Activated naive CD4-positive, alpha-beta T cell treated with anti-CD3 and anti-CD28 coated beads for 36 hours (primary cell): ENCODE measurements at regions not wholly inside any gene's neighbourhood (a gene's known extent, or its start where the extent isn't known, plus 50 kb on each side); places are given as distances from the start of the nearest gene placed in this dataset.

Source experiments
- CTCF ChIA-PET: fragments of 350-600 bp; sonication (Branson Sonifier 250); formaldehyde crosslinking; loops from one replicate; lab custom pipeline; 2021; ENCODE audit warnings: antibody characterized with exemption; lab: Charles Lee
- DNase-seq: peaks from one replicate; pipeline ENCODE4 v3.0.0-alpha.2; 2020
- H3K27ac Mint-ChIP-seq: one replicate; pipeline ENCODE4 v1.8.0; 2021; ENCODE audit warnings: mild to moderate bottlenecking, mixed read lengths
- H3K27me3 Mint-ChIP-seq: one replicate; pipeline ENCODE4 v1.8.0; 2021; ENCODE audit warnings: low read depth, mixed read lengths
- H3K36me3 Mint-ChIP-seq: one replicate; pipeline ENCODE4 v1.8.0; 2021; ENCODE audit warnings: low read depth, mixed read lengths
- H3K4me1 Mint-ChIP-seq: one replicate; pipeline ENCODE4 v1.8.0; 2021; ENCODE audit warnings: low read depth, mixed read lengths
- H3K4me3 Mint-ChIP-seq: one replicate; pipeline ENCODE4 v1.8.0; 2021; ENCODE audit warnings: mild to moderate bottlenecking, moderate library complexity, mixed read lengths
- H3K9me3 Mint-ChIP-seq: one replicate; pipeline ENCODE4 v1.8.0; 2021; ENCODE audit warnings: mixed read lengths
- intact Hi-C: fragments of 100-400 bp; cut with micrococcal nuclease; formaldehyde crosslinking; loops from one replicate; pipeline ENCODE4 v1.15.1; 2023

DNA sequence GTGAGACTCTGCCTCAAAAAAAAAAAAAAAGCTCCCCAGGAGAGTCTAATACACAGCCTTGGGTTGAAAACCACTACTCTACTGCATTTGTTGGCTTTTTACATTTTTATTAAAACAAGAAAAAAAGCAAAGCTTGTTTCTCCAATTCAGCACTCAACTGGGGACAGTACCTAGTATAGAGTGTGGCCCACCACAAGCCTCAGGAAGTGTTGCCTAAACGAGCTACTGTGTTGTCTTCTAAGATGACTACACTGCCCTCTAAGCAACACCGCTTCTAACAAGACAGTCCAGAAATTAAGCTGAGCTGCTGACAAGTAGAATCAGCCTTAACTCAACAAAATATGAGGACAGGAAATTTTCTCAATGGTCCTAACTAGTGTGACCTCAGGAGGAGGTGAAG, 522.2 kb downstream of the FGF9 start:
- CTCF ChIA-PET: interaction anchor here (0.6 kb wide), 1 partner anchor 508 kb away, joined by 4 read pairs; no protein-coding TSS in a partner anchor
- no peak for DNase-seq
- intact Hi-C loops: no loop called here

GRCh38 chr13:22194106-22194805, 523.4 kb downstream of the FGF9 start:
- H3K27me3 Mint-ChIP-seq: no peaks in the 10 kb centered on the region
- no peak for DNase-seq
- no peak overlapping the region for H3K4me3 Mint-ChIP-seq
- no peak overlapping the region for H3K27ac Mint-ChIP-seq
- no peaks in the 10 kb centered on the region for H3K36me3 Mint-ChIP-seq
- H3K9me3 Mint-ChIP-seq: no peaks in the 10 kb centered on the region
- CTCF ChIA-PET: no interaction called here
- intact Hi-C loops: no loop called here
- no peaks in the 10 kb centered on the region for H3K4me1 Mint-ChIP-seq

More for the DNA sequence above, 522.2 kb downstream of the FGF9 start:
- H3K27ac Mint-ChIP-seq: no peak overlapping the region
- H3K4me1 Mint-ChIP-seq: no peaks in the 10 kb centered on the region
- no peaks in the 10 kb centered on the region for H3K27me3 Mint-ChIP-seq
- H3K4me3 Mint-ChIP-seq: no peak overlapping the region
- no peaks in the 10 kb centered on the region for H3K36me3 Mint-ChIP-seq
- no peaks in the 10 kb centered on the region for H3K9me3 Mint-ChIP-seq

DNA sequence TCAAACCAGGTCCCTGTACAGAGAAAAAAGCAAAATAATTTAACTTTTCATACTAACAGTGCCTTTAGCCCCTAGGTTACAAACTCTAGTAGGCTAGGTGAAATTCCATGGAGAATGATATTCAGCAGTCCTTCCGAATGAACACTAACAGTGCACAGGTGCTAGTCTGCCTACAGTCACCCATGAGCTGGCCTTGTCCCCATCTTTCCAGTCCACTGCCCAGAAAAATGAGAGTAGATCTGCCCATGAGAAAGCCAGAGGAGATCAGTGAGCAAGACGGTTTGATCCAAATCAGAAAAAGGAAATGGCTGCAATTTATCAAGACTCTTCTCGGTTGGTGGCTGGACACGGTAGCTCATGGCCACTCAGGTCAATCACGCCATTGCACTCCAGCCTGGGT, 524.9 kb downstream of the FGF9 start:
- Mint-ChIP-seq H3K27ac (no peak overlapping the region), H3K9me3 (no peaks in the 10 kb centered on the region), H3K36me3 (no peaks in the 10 kb centered on the region), H3K27me3 (no peaks in the 10 kb centered on the region), H3K4me3 (no peak overlapping the region), H3K4me1 (no peaks in the 10 kb centered on the region)
- CTCF ChIA-PET: no interaction called here
- intact Hi-C loops: no loop called here
- no peak for DNase-seq

DNA sequence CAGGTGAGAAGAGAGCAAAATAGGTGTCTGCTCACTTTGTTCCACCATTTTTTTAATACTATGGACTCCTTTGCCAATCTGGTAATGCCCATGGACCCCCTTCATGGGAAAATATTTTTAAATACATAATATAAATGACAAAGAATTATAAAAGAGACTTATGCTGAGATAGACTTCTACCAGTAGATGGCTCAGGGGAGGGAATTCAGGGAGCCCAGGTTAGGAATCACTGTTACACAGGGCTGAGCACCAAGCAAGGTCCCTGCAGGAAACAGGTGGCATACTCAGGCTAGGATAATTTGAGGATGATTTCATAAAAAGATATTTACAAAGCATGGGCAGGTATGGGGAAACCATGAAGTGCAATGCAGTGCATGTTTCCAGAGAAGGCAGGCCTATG, 525.9 kb downstream of the FGF9 start:
- CTCF ChIA-PET: no interaction called here
- Mint-ChIP-seq H3K36me3 (no peaks in the 10 kb centered on the region), H3K4me1 (no peaks in the 10 kb centered on the region), H3K27me3 (no peaks in the 10 kb centered on the region), H3K9me3 (no peaks in the 10 kb centered on the region), H3K4me3 (no peak overlapping the region), H3K27ac (no peak overlapping the region)
- intact Hi-C loops: no loop called here
- no peak for DNase-seq

- H3K36me3 Mint-ChIP-seq: no peaks in the 10 kb centered on the region
- H3K27me3 Mint-ChIP-seq: no peaks in the 10 kb centered on the region
- no peaks in the 10 kb centered on the region for H3K9me3 Mint-ChIP-seq
- H3K4me3 Mint-ChIP-seq: no peak overlapping the region
- intact Hi-C loops: no loop called here
- no peak for DNase-seq
- CTCF ChIA-PET: no interaction called here
- H3K27ac Mint-ChIP-seq: no peak overlapping the region
- no peaks in the 10 kb centered on the region for H3K4me1 Mint-ChIP-seq
Observed at GRCh38 chr13:22198001-22198400, 527.1 kb downstream of the FGF9 start.

DNA sequence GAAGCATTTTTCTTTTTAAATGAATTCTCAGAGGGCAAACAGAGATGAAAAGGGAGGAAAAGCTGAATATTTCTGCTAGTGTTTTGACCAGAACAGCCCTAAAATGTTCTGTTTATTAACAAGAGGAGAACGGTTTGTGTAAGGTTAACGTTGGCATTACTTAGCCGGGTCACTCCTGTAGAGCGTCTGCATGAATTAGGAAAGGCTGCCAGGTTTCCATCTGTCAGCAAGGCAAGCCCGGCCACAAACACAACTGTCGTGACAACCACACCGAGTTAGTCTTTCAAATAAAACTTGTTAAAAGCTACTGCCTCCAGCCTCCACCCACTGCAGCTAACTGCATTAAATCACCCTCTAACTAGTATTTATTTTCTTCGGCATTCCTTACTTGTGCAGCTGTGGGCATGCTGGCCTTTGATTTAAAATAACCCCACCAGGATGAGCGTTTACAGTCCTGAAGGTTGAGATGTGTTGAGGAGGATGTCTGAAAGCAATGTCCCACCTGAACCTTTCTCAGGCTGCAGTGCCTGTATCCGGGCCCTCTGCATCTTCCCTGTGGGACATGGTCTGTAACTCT, 527.9 kb downstream of the FGF9 start:
- CTCF ChIA-PET: no interaction called here
- intact Hi-C loops: no loop called here
- no peak overlapping the region for H3K4me3 Mint-ChIP-seq

DNA sequence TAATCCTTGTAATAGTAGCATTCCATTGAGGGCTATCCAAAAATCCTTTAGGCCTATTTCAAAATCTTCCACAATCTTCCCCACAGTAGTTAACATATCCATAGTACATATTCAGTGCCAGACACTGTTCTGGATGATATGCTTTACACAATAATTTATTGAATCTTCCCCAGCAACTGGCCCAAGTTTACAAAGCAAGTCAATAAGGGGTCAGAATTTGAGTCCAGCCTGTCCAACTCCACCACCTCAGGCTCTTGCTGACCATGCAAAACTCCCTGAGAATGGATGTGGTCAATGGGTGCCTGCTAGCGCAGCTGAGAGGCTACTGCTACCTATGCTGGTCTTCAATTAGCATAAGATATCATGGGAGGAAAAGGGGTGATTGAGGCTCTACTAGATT, 529.6 kb downstream of the FGF9 start:
- intact Hi-C loops: no loop called here
- no peaks in the 10 kb centered on the region for H3K4me1 Mint-ChIP-seq

More for the DNA sequence above, 527.9 kb downstream of the FGF9 start:
- Mint-ChIP-seq H3K4me1 (no peaks in the 10 kb centered on the region), H3K36me3 (no peaks in the 10 kb centered on the region), H3K27me3 (no peaks in the 10 kb centered on the region), H3K27ac (no peak overlapping the region), H3K9me3 (no peaks in the 10 kb centered on the region)
- no peak for DNase-seq

GRCh38 chr13:22201375-22201925, 530.6 kb downstream of the FGF9 start:
- Mint-ChIP-seq H3K27me3 (no peaks in the 10 kb centered on the region), H3K4me1 (no peaks in the 10 kb centered on the region), H3K27ac (no peak overlapping the region), H3K36me3 (no peaks in the 10 kb centered on the region), H3K4me3 (no peak overlapping the region), H3K9me3 (no peaks in the 10 kb centered on the region)
- CTCF ChIA-PET: no interaction called here
- DNase-seq: no peak
- intact Hi-C loops: no loop called here

More for the DNA sequence above, 529.6 kb downstream of the FGF9 start:
- H3K27me3 Mint-ChIP-seq: no peaks in the 10 kb centered on the region
- DNase-seq: no peak
- CTCF ChIA-PET: no interaction called here
- H3K4me3 Mint-ChIP-seq: no peak overlapping the region
- no peak overlapping the region for H3K27ac Mint-ChIP-seq
- H3K36me3 Mint-ChIP-seq: no peaks in the 10 kb centered on the region
- no peaks in the 10 kb centered on the region for H3K9me3 Mint-ChIP-seq

- Mint-ChIP-seq H3K4me1 (peaks cover 17% of the 10 kb centered on the region), H3K27ac (no peak overlapping the region), H3K9me3 (no peaks in the 10 kb centered on the region), H3K27me3 (no peaks in the 10 kb centered on the region), H3K4me3 (no peak overlapping the region), H3K36me3 (no peaks in the 10 kb centered on the region)
- intact Hi-C loops: no loop called here
- CTCF ChIA-PET: no interaction called here
- no peak for DNase-seq
Observed at GRCh38 chr13:22210134-22210930, 539.5 kb downstream of the FGF9 start.

GRCh38 chr13:22211876-22212275, 541.0 kb downstream of the FGF9 start:
- Mint-ChIP-seq H3K27ac (no peak overlapping the region), H3K27me3 (no peaks in the 10 kb centered on the region), H3K4me1 (peaks cover 17% of the 10 kb centered on the region), H3K9me3 (no peaks in the 10 kb centered on the region), H3K36me3 (no peaks in the 10 kb centered on the region), H3K4me3 (no peak overlapping the region)
- intact Hi-C loops: no loop called here
- DNase-seq: no peak
- CTCF ChIA-PET: no interaction called here

DNA sequence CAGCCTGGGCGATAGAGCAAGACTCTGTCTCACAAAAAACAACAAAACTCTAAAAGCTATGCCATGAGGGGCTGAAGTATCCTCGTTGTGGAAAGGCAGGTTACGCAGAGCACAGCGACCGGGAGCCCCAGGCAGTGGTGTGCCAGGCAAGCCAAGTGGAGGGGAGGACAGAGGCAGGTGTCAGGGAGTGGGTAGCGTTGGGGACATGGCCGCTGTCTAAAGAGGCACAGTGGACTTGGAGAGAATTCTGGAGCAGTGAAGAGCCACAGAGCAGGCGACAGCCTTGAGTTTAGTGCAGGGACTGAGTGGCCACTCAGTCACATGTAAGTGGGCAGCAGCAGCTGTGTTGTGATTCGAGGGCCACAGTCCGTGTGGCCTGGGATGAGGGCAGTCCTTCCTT, 541.7 kb downstream of the FGF9 start:
- H3K4me3 Mint-ChIP-seq: no peak overlapping the region
- intact Hi-C loops: no loop called here
- H3K27ac Mint-ChIP-seq: no peak overlapping the region
- no peak for DNase-seq
- H3K4me1 Mint-ChIP-seq: peaks cover 17% of the 10 kb centered on the region
- H3K36me3 Mint-ChIP-seq: no peaks in the 10 kb centered on the region
- no peaks in the 10 kb centered on the region for H3K9me3 Mint-ChIP-seq
- CTCF ChIA-PET: no interaction called here
- H3K27me3 Mint-ChIP-seq: no peaks in the 10 kb centered on the region

DNA sequence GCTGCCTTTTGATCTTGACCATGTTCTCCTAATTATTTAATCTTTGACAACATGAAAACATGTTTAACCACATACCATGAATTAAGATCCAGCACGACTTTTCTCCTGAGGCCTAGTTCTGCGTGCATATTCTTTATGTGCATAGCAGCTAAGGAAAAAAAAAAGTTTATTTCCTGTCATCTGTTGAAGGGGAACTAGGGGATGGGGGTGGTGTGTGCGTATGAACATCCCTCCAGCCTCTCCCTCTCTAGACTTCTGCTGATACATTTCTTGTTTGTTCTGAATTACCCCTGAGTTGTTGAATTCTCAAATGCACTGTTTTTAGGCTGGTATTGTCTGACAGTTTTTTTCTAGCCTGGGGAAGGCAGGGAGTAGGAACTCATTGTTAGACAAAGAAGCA, 543.3 kb downstream of the FGF9 start:
- H3K27me3 Mint-ChIP-seq: no peaks in the 10 kb centered on the region
- DNase-seq: no peak
- CTCF ChIA-PET: no interaction called here
- H3K9me3 Mint-ChIP-seq: no peaks in the 10 kb centered on the region
- peaks cover 28% of the 10 kb centered on the region for H3K4me1 Mint-ChIP-seq
- intact Hi-C loops: no loop called here
- no peak overlapping the region for H3K27ac Mint-ChIP-seq
- no peaks in the 10 kb centered on the region for H3K36me3 Mint-ChIP-seq
- no peak overlapping the region for H3K4me3 Mint-ChIP-seq
